Body of pancreas (tissue), 4 donors: ENCODE measurements at regions not wholly inside any gene's neighbourhood (a gene's known extent, or its start where the extent isn't known, plus 50 kb on each side); places are given as distances from the start of the nearest gene placed in this dataset.

Experiments used
- CTCF ChIP-seq, 7 experiments: fragments of 450-650 bp in 4 of 7; fragments of 200-600 bp in 3 of 7; sonication (generic) in 3 of 7; IDR thresholded peaks; one replicate each; pipeline ENCODE4 v1.5.1; 2016 to 2019; ENCODE audit warnings: antibody characterized with exemption in 7 of 7
- POLR2A ChIP-seq, 3 donors: fragments of 450-650 bp; IDR thresholded peaks; one replicate each; pipeline ENCODE4 v1.6.1; 2016; ENCODE audit warnings: antibody characterized with exemption in 3 of 3, mild to moderate bottlenecking in 2 of 3

- TF ChIP-seq CTCF (IDR thresholded peaks at IDR 0.05) (no peak), POLR2A (IDR thresholded peaks at IDR 0.05) (no peak)
Measured at GRCh38 chr5:109496112-109496511, 86.3 kb upstream of the PJA2 start.
